ENCODE measurements at regions not wholly inside any gene's neighbourhood (a gene's known extent, or its start where the extent isn't known, plus 50 kb on each side); places are given as distances from the start of the nearest gene placed in this dataset.
"Not testable (repeated sequence)": the region's sequence is repeated elsewhere in the genome, so short reads cannot be mapped to it uniquely, and the experiment has no call there.

- H3K27ac ChIP-seq (ENCODE audit: low read length), result no peak overlapping the region
- peaks cover 27% of the 10 kb centered on the region for H3K27me3 ChIP-seq (ENCODE audit: low read depth, low read length)
- H3K4me3 ChIP-seq (ENCODE audit: low read depth in 1 of 2, low read length in 2 of 2), result no peak overlapping the region
- H3K9me3 ChIP-seq (ENCODE audit: control insufficient read depth in 1 of 2, low read length in 2 of 2), result no peaks in the 10 kb centered on the region
- no peaks in the 10 kb centered on the region for H3K36me3 ChIP-seq (ENCODE audit: control insufficient read depth in 1 of 2, insufficient read depth in 2 of 2, low read length in 2 of 2)
- no peaks in the 10 kb centered on the region for H3K4me1 ChIP-seq (ENCODE audit: control insufficient read depth in 1 of 2, insufficient read depth in 2 of 2, low read length in 2 of 2)
Measured at GRCh38 chr7:155388561-155388960, 69.4 kb upstream of the EN2 start.

GRCh38 chr7:155391414-155391813 is 66.5 kb upstream of the EN2 start:
- H3K4me1 ChIP-seq (ENCODE audit: control insufficient read depth in 1 of 2, insufficient read depth in 2 of 2, low read length in 2 of 2), result no peaks in the 10 kb centered on the region
- H3K36me3 ChIP-seq (ENCODE audit: control insufficient read depth in 1 of 2, insufficient read depth in 2 of 2, low read length in 2 of 2), result no peaks in the 10 kb centered on the region
- H3K9me3 ChIP-seq (ENCODE audit: control insufficient read depth in 1 of 2, low read length in 2 of 2), result no peaks in the 10 kb centered on the region
- peaks cover 13% of the 10 kb centered on the region for H3K27me3 ChIP-seq (ENCODE audit: low read depth, low read length)
- no peak overlapping the region for H3K4me3 ChIP-seq (ENCODE audit: low read depth in 1 of 2, low read length in 2 of 2)
- no peak overlapping the region for H3K27ac ChIP-seq (ENCODE audit: low read length)

GRCh38 chr7:155392726-155393570 is 65.0 kb upstream of the EN2 start:
- no peak overlapping the region for H3K4me3 ChIP-seq (ENCODE audit: low read depth in 1 of 2, low read length in 2 of 2)
- peaks cover 7% of the 10 kb centered on the region for H3K27me3 ChIP-seq (ENCODE audit: low read depth, low read length)
- no peaks in the 10 kb centered on the region for H3K36me3 ChIP-seq (ENCODE audit: control insufficient read depth in 1 of 2, insufficient read depth in 2 of 2, low read length in 2 of 2)
- no peaks in the 10 kb centered on the region for H3K9me3 ChIP-seq (ENCODE audit: control insufficient read depth in 1 of 2, low read length in 2 of 2)
- no peak overlapping the region for H3K27ac ChIP-seq (ENCODE audit: low read length)
- H3K4me1 ChIP-seq (ENCODE audit: control insufficient read depth in 1 of 2, insufficient read depth in 2 of 2, low read length in 2 of 2), result no peaks in the 10 kb centered on the region

GRCh38 chr7:155394413-155394812 is 63.5 kb upstream of the EN2 start:
- H3K27ac ChIP-seq (ENCODE audit: low read length), result no peak overlapping the region
- no peaks in the 10 kb centered on the region for H3K27me3 ChIP-seq (ENCODE audit: low read depth, low read length)
- H3K9me3 ChIP-seq (ENCODE audit: control insufficient read depth in 1 of 2, low read length in 2 of 2), result no peaks in the 10 kb centered on the region
- no peaks in the 10 kb centered on the region for H3K36me3 ChIP-seq (ENCODE audit: control insufficient read depth in 1 of 2, insufficient read depth in 2 of 2, low read length in 2 of 2)
- H3K4me3 ChIP-seq (ENCODE audit: low read depth in 1 of 2, low read length in 2 of 2), result no peak overlapping the region
- H3K4me1 ChIP-seq (ENCODE audit: control insufficient read depth in 1 of 2, insufficient read depth in 2 of 2, low read length in 2 of 2), result no peaks in the 10 kb centered on the region

GRCh38 chr7:155395176-155395797 is 62.6 kb upstream of the EN2 start:
- peaks cover 3% of the 10 kb centered on the region for H3K27me3 ChIP-seq (ENCODE audit: low read depth, low read length)
- no peaks in the 10 kb centered on the region for H3K9me3 ChIP-seq (ENCODE audit: control insufficient read depth in 1 of 2, low read length in 2 of 2)
- no peaks in the 10 kb centered on the region for H3K4me1 ChIP-seq (ENCODE audit: control insufficient read depth in 1 of 2, insufficient read depth in 2 of 2, low read length in 2 of 2)
- H3K4me3 ChIP-seq (ENCODE audit: low read depth in 1 of 2, low read length in 2 of 2), result no peak overlapping the region
- no peaks in the 10 kb centered on the region for H3K36me3 ChIP-seq (ENCODE audit: control insufficient read depth in 1 of 2, insufficient read depth in 2 of 2, low read length in 2 of 2)
- no peak overlapping the region for H3K27ac ChIP-seq (ENCODE audit: low read length)

GRCh38 chr7:155396661-155397060 is 61.3 kb upstream of the EN2 start:
- H3K4me3 ChIP-seq (ENCODE audit: low read depth in 1 of 2, low read length in 2 of 2), result no peak overlapping the region
- H3K4me1 ChIP-seq (ENCODE audit: control insufficient read depth in 1 of 2, insufficient read depth in 2 of 2, low read length in 2 of 2), result no peaks in the 10 kb centered on the region
- H3K36me3 ChIP-seq (ENCODE audit: control insufficient read depth in 1 of 2, insufficient read depth in 2 of 2, low read length in 2 of 2), result no peaks in the 10 kb centered on the region
- peaks cover 3% of the 10 kb centered on the region for H3K27me3 ChIP-seq (ENCODE audit: low read depth, low read length)
- H3K27ac ChIP-seq (ENCODE audit: low read length), result no peak overlapping the region
- H3K9me3 ChIP-seq (ENCODE audit: control insufficient read depth in 1 of 2, low read length in 2 of 2), result no peaks in the 10 kb centered on the region

GRCh38 chr7:155397758-155398714 is 59.9 kb upstream of the EN2 start:
- not testable (repeated sequence) for H3K9me3 ChIP-seq (ENCODE audit: control insufficient read depth in 1 of 2, low read length in 2 of 2); H3K36me3 ChIP-seq (ENCODE audit: control insufficient read depth in 1 of 2, insufficient read depth in 2 of 2, low read length in 2 of 2); H3K27me3 ChIP-seq (ENCODE audit: low read depth, low read length); H3K4me3 ChIP-seq (ENCODE audit: low read depth in 1 of 2, low read length in 2 of 2); H3K4me1 ChIP-seq (ENCODE audit: control insufficient read depth in 1 of 2, insufficient read depth in 2 of 2, low read length in 2 of 2); H3K27ac ChIP-seq (ENCODE audit: low read length)

GRCh38 chr7:155398944-155399343 is 59.0 kb upstream of the EN2 start:
- Histone ChIP-seq H3K36me3 (ENCODE audit: control insufficient read depth in 1 of 2, insufficient read depth in 2 of 2, low read length in 2 of 2) (no peaks in the 10 kb centered on the region), H3K9me3 (ENCODE audit: control insufficient read depth in 1 of 2, low read length in 2 of 2) (peaks cover 0 to 9% of the 10 kb centered on the region in 2 donors), H3K4me3 (ENCODE audit: low read depth in 1 of 2, low read length in 2 of 2) (no peak overlapping the region), H3K4me1 (ENCODE audit: control insufficient read depth in 1 of 2, insufficient read depth in 2 of 2, low read length in 2 of 2) (no peaks in the 10 kb centered on the region), H3K27ac (ENCODE audit: low read length) (no peak overlapping the region), H3K27me3 (ENCODE audit: low read depth, low read length) (peaks cover 8% of the 10 kb centered on the region)

- peaks cover 0 to 9% of the 10 kb centered on the region in 2 donors for H3K9me3 ChIP-seq (ENCODE audit: control insufficient read depth in 1 of 2, low read length in 2 of 2)
- H3K4me1 ChIP-seq (ENCODE audit: control insufficient read depth in 1 of 2, insufficient read depth in 2 of 2, low read length in 2 of 2), result no peaks in the 10 kb centered on the region
- peaks cover 8% of the 10 kb centered on the region for H3K27me3 ChIP-seq (ENCODE audit: low read depth, low read length)
- no peaks in the 10 kb centered on the region for H3K36me3 ChIP-seq (ENCODE audit: control insufficient read depth in 1 of 2, insufficient read depth in 2 of 2, low read length in 2 of 2)
- no peak overlapping the region for H3K27ac ChIP-seq (ENCODE audit: low read length)
- no peak overlapping the region for H3K4me3 ChIP-seq (ENCODE audit: low read depth in 1 of 2, low read length in 2 of 2)
Measured at GRCh38 chr7:155399577-155399976, 58.4 kb upstream of the EN2 start.

- no peak overlapping the region for H3K27ac ChIP-seq (ENCODE audit: low read length)
- H3K27me3 ChIP-seq (ENCODE audit: low read depth, low read length), result peaks cover 17% of the 10 kb centered on the region
- no peaks in the 10 kb centered on the region for H3K4me1 ChIP-seq (ENCODE audit: control insufficient read depth in 1 of 2, insufficient read depth in 2 of 2, low read length in 2 of 2)
- no peak overlapping the region for H3K4me3 ChIP-seq (ENCODE audit: low read depth in 1 of 2, low read length in 2 of 2)
- H3K9me3 ChIP-seq (ENCODE audit: control insufficient read depth in 1 of 2, low read length in 2 of 2), result peaks cover 0 to 9% of the 10 kb centered on the region in 2 donors
- no peaks in the 10 kb centered on the region for H3K36me3 ChIP-seq (ENCODE audit: control insufficient read depth in 1 of 2, insufficient read depth in 2 of 2, low read length in 2 of 2)
Measured at GRCh38 chr7:155401231-155401630, 56.7 kb upstream of the EN2 start.

- Histone ChIP-seq H3K36me3 (ENCODE audit: control insufficient read depth in 1 of 2, insufficient read depth in 2 of 2, low read length in 2 of 2) (no peaks in the 10 kb centered on the region), H3K9me3 (ENCODE audit: control insufficient read depth in 1 of 2, low read length in 2 of 2) (peaks cover 0 to 9% of the 10 kb centered on the region in 2 donors), H3K27ac (ENCODE audit: low read length) (no peak overlapping the region), H3K27me3 (ENCODE audit: low read depth, low read length) (peaks cover 17% of the 10 kb centered on the region), H3K4me1 (ENCODE audit: control insufficient read depth in 1 of 2, insufficient read depth in 2 of 2, low read length in 2 of 2) (no peaks in the 10 kb centered on the region), H3K4me3 (ENCODE audit: low read depth in 1 of 2, low read length in 2 of 2) (no peak overlapping the region)
Measured at GRCh38 chr7:155401884-155402283, 56.0 kb upstream of the EN2 start.
